IMR-90 (cell line): ENCODE measurements at regions not wholly inside any gene's neighbourhood (a gene's known extent, or its start where the extent isn't known, plus 50 kb on each side); places are given as distances from the start of the nearest gene placed in this dataset.

Source experiments
- ATAC-seq: fragments of 200-7000 bp; cut with Tn5 transposase; 2 replicates; pipeline ENCODE4 v1.9.1; 2020; ENCODE audit warnings: low read depth, mild to moderate bottlenecking, moderate library complexity
- BruUV-seq: library from RNA; stranded (reverse); fragments of 400-500 nt; replicated peaks from 2 replicates; lab custom pipeline; 2021; lab: Mats Ljungman, UMichigan
- CTCF ChIA-PET: fragments of 300-600 bp; formaldehyde crosslinking; extraction: SDS; loops from one replicate; lab custom pipeline; 2021; ENCODE audit warnings: antibody characterized with exemption; lab: Yijun Ruan, JAX
- POLR2A ChIA-PET: fragments of 300-600 bp; sonication (Branson Sonifier 250); formaldehyde crosslinking; loops from one replicate; lab custom pipeline; 2022; ENCODE audit warnings: antibody characterized with exemption; ENCODE audit not compliant: unreplicated experiment; lab: Charles Lee
- DNase-seq: peaks from one replicate; pipeline ENCODE4 v3.0.0; 2013
- H2AFZ ChIP-seq: replicated peaks from 2 replicates; pipeline ENCODE3; 2013; ENCODE audit warnings: low read length, mild to moderate bottlenecking; ENCODE audit not compliant: poor library complexity
- H2AK5ac ChIP-seq: 2 replicates; pipeline ENCODE4 v1.6.1; 2013; ENCODE audit warnings: low read depth, low read length, inconsistent platforms
- H2AK9ac ChIP-seq: replicated peaks from 2 replicates; pipeline ENCODE3; 2013; ENCODE audit warnings: mild to moderate bottlenecking, low read depth, low read length, moderate library complexity; ENCODE audit not compliant: poor library complexity
- H2BK120ac ChIP-seq: 2 replicates; pipeline ENCODE4 v1.6.1; 2013; ENCODE audit warnings: low read depth, low read length, inconsistent platforms
- H2BK15ac ChIP-seq: 3 replicates; pipeline ENCODE4 v1.6.1; 2013; ENCODE audit warnings: low read depth, low read length, inconsistent platforms
- H2BK20ac ChIP-seq: 2 replicates; pipeline ENCODE4 v1.6.1; 2013; ENCODE audit warnings: low read depth, mild to moderate bottlenecking, inconsistent platforms, low read length, moderate library complexity
- H2BK5ac ChIP-seq: 2 replicates; pipeline ENCODE4 v1.6.1; 2013; ENCODE audit warnings: mild to moderate bottlenecking, low read depth, low read length, inconsistent platforms; ENCODE audit not compliant: poor library complexity, severe bottlenecking
- H3K14ac ChIP-seq: replicated peaks from 2 replicates; pipeline ENCODE4 v1.6.1; 2013; ENCODE audit warnings: low read depth, low read length, inconsistent platforms
- H3K18ac ChIP-seq: 2 replicates; pipeline ENCODE4 v1.6.1; 2013; ENCODE audit warnings: low read depth, low read length, control low read depth
- H3K23ac ChIP-seq: 2 replicates; pipeline ENCODE4 v1.6.1; 2013; ENCODE audit warnings: low read depth, low read length, inconsistent platforms
- H3K27ac ChIP-seq: 2 replicates; pipeline ENCODE4 v1.5.1; 2013; ENCODE audit warnings: mild to moderate bottlenecking, control low read depth, low read length; ENCODE audit not compliant: insufficient read depth
- H3K27me3 ChIP-seq: 2 replicates; pipeline ENCODE4 v1.6.1; 2013; ENCODE audit warnings: low read length; ENCODE audit not compliant: control insufficient read depth, insufficient read depth
- H3K36me3 ChIP-seq: 2 replicates; pipeline ENCODE4 v1.6.1; 2013; ENCODE audit warnings: low read length, mixed read lengths; ENCODE audit not compliant: control insufficient read depth, insufficient read depth
- H3K4ac ChIP-seq: 2 replicates; pipeline ENCODE4 v1.6.1; 2013; ENCODE audit warnings: low read depth, low read length, inconsistent platforms
- H3K4me1 ChIP-seq: 2 replicates; pipeline ENCODE4 v1.6.1; 2013; ENCODE audit warnings: low read length, mixed read lengths; ENCODE audit not compliant: control insufficient read depth, insufficient read depth
- H3K4me2 ChIP-seq: 2 replicates; pipeline ENCODE4 v1.6.1; 2013; ENCODE audit warnings: low read depth, mild to moderate bottlenecking, control low read depth, low read length, moderate library complexity
- H3K4me3 ChIP-seq: 2 replicates; pipeline ENCODE4 v1.5.1; 2013; ENCODE audit warnings: low read depth, mild to moderate bottlenecking, control low read depth, low read length, moderate library complexity; ENCODE audit not compliant: insufficient read depth
- H3K56ac ChIP-seq: 2 replicates; pipeline ENCODE4 v1.6.1; 2013; ENCODE audit warnings: low read length, inconsistent platforms; ENCODE audit not compliant: insufficient read depth; ENCODE audit errors: extremely low read depth
- H3K79me1 ChIP-seq, 2 experiments: 2 replicates each; pipeline ENCODE4 v1.6.1; 2013; ENCODE audit warnings: low read length in 2 of 2, inconsistent platforms in 1 of 2, low read depth in 1 of 2
- H3K9ac ChIP-seq: 2 replicates; pipeline ENCODE4 v1.6.1; 2013; ENCODE audit warnings: low read depth, low read length, control low read depth
- H3K9me1 ChIP-seq: 2 replicates; pipeline ENCODE4 v1.6.1; 2013; ENCODE audit warnings: low read length, inconsistent platforms; ENCODE audit not compliant: insufficient read depth
- H3K9me3 ChIP-seq: 2 replicates; pipeline ENCODE4 v1.6.1; 2013; ENCODE audit warnings: low read length; ENCODE audit not compliant: control insufficient read depth, insufficient read depth
- H4K20me1 ChIP-seq: 2 replicates; pipeline ENCODE4 v1.6.1; 2013; ENCODE audit warnings: low read length, inconsistent platforms; ENCODE audit not compliant: insufficient read depth
- H4K5ac ChIP-seq: 2 replicates; pipeline ENCODE4 v1.6.1; 2013; ENCODE audit warnings: mild to moderate bottlenecking, low read depth, low read length, control low read depth
- H4K8ac ChIP-seq, 2 experiments: 2 replicates each; pipeline ENCODE4 v1.6.1; 2013; ENCODE audit warnings: low read depth in 2 of 2, low read length in 2 of 2, control low read depth in 1 of 2, inconsistent platforms in 1 of 2
- H4K91ac ChIP-seq: 2 replicates; pipeline ENCODE4 v1.6.1; 2013; ENCODE audit warnings: low read depth, low read length, inconsistent platforms; ENCODE audit not compliant: insufficient read depth
- BHLHE40 ChIP-seq: fragments of 150-350 bp; IDR thresholded peaks from 2 replicates; pipeline ENCODE4 v1.6.1; 2016; ENCODE audit warnings: mild to moderate bottlenecking, low read depth, low read length
- CEBPB ChIP-seq: IDR thresholded peaks from 2 replicates; pipeline ENCODE4 v1.6.1; 2012; ENCODE audit warnings: low read depth, low read length, improper control_type of control experiment
- CHD1 ChIP-seq: IDR thresholded peaks from 2 replicates; pipeline ENCODE4 v1.6.1; 2012; ENCODE audit warnings: low read depth, low read length, improper control_type of control experiment
- ELK1 ChIP-seq: fragments of 150-350 bp; IDR thresholded peaks from 2 replicates; pipeline ENCODE4 v1.6.1; 2016; ENCODE audit warnings: low read depth, mild to moderate bottlenecking, low read length, moderate library complexity, borderline replicate concordance
- FOS ChIP-seq: fragments of 150-350 bp; IDR thresholded peaks from 2 replicates; pipeline ENCODE4 v1.6.1; 2016; ENCODE audit warnings: low read depth, low read length
- MAFK ChIP-seq: IDR thresholded peaks from 2 replicates; pipeline ENCODE4 v1.6.1; 2012; ENCODE audit warnings: low read depth, low read length, improper control_type of control experiment
- NFE2L2 ChIP-seq: fragments of 150-350 bp; IDR thresholded peaks from 2 replicates; pipeline ENCODE4 v1.6.1; 2016; ENCODE audit warnings: low read depth, mild to moderate bottlenecking, low read length
- RCOR1 ChIP-seq: IDR thresholded peaks from 2 replicates; pipeline ENCODE4 v1.6.1; 2012; ENCODE audit warnings: mild to moderate bottlenecking, low read length, improper control_type of control experiment; ENCODE audit not compliant: insufficient replicate concordance
- RFX5 ChIP-seq: IDR thresholded peaks from 2 replicates; pipeline ENCODE4 v1.8.0; 2012; ENCODE audit warnings: low read depth, mild to moderate bottlenecking, low read length, moderate library complexity
- SMC3 ChIP-seq: fragments of 150-350 bp; IDR thresholded peaks from 2 replicates; pipeline ENCODE4 v1.6.1; 2016; ENCODE audit warnings: low read depth, mild to moderate bottlenecking, antibody characterized with exemption, low read length, moderate library complexity
- USF2 ChIP-seq: fragments of 150-350 bp; IDR thresholded peaks from 2 replicates; pipeline ENCODE4 v1.6.1; 2017; ENCODE audit warnings: mild to moderate bottlenecking, antibody characterized with exemption, low read length, low read depth
- WGBS, 2 experiments: methylation state at CpG; one replicate each; pipeline versions ENCODE4 v1.1.5 to v1.1.7; 2013; ENCODE audit warnings: missing lambda C conversion rate in 2 of 2; ENCODE audit not compliant: insufficient read length in 1 of 2; ENCODE audit errors: extremely low coverage in 2 of 2; 5-methylcytosine and 5-hydroxymethylcytosine counted together
- dilution Hi-C: fragments of 300-500 bp; cut with HindIII; formaldehyde crosslinking; loops from one replicate; pipeline ENCODE4 v1.14.3; 2018; ENCODE audit warnings: low sequenced_read_pairs; ENCODE audit not compliant: unreplicated experiment
- in situ Hi-C: fragments of 300-500 bp; cut with MboI; formaldehyde crosslinking; loops from 3 replicates; pipeline ENCODE4 v1.14.3; 2019; ENCODE audit warnings: low sequenced_read_pairs, inconsistent platforms, mixed read lengths
- intact Hi-C: fragments of 100-400 bp; cut with micrococcal nuclease; formaldehyde crosslinking; loops from 2 replicates; pipeline ENCODE4 v1.10.0; 2022

DNA sequence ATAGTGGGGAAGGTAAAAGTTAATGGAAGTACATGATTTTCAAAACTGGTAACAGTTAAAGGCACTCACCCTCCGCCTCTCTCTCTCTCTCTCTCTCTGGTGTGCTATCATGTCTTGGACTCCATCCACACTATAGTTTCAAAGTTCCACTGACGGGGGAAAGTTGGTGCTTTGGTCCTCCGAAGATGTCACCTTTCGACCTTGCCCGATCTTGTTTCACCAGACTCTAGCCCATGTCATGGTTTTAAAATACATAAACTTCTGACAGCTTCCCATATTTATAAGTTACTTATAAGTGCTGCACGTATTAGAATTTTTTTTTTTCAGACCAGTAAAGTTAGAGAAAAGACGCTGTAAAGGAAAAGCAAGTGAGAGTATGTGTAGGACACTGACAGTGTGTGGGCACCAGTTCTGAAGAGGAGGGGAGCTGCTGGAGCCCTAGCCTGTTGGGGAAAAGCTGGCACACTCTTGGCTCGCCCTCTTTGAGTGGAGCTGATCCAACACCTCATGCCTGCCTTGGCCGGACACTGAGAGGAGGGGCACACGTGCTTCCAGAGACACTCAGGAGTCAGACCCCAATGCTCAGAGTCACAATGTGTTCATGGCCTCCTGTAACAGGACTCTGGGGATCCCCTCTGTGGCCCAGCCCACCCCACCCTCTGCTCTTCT, 200.5 kb upstream of the TPM1 start (continued):
- no peak for TF ChIP-seq FOS

GRCh38 chr15:62843311-62843710, 199.2 kb upstream of the TPM1 start:
- ChIA-PET POLR2A (no interaction called here), CTCF (no interaction called here)
- Histone ChIP-seq H3K4me1 (peaks cover 4% of the 10 kb centered on the region; the same call in 1 of the 2 replicates), H2BK5ac (no peak overlapping the region), H3K23ac (no peak overlapping the region), H3K18ac (no peak overlapping the region), H3K4ac (no peak overlapping the region), H3K4me3 (no peak overlapping the region), H3K56ac (no peak overlapping the region), H2AK5ac (no peak overlapping the region), H3K36me3 (peaks cover 8% of the 10 kb centered on the region; the same call in 1 of the 2 replicates), H3K4me2 (no peak overlapping the region), H3K79me1 (peaks cover 0 to 3% of the 10 kb centered on the region in 2 experiments; a peak in 1 of 4 replicates), H4K91ac (no peak overlapping the region), H2BK120ac (no peak overlapping the region), H2AK9ac (no peak overlapping the region), H2BK15ac (no peak overlapping the region), H3K9ac (no peak overlapping the region), H4K20me1 (no peaks in the 10 kb centered on the region), H4K5ac (no peak overlapping the region), H3K27me3 (no peaks in the 10 kb centered on the region), H4K8ac (no peak overlapping the region), H3K14ac (no peak overlapping the region), H2BK20ac (no peak overlapping the region), H2AFZ (no peak overlapping the region), H3K27ac (no peak overlapping the region), H3K9me1 (peaks cover 5% of the 10 kb centered on the region), H3K9me3 (no peaks in the 10 kb centered on the region)
- ATAC-seq (no peak), DNase-seq (no peak)
- no TSS peak for BruUV-seq
- 91% methylated on average over 4 of the region's 5 CpGs; no CpG with 5 or more reads in 1 of the 2 experiments for WGBS, 2 experiments
- dilution Hi-C loops = no loop called here
- intact Hi-C loops = no loop called here
- in situ Hi-C loops = no loop called here
- TF ChIP-seq CEBPB (no peak), NFE2L2 (no peak), MAFK (no peak), RCOR1 (no peak), SMC3 (no peak), CHD1 (no peak), BHLHE40 (no peak), USF2 (no peak), RFX5 (no peak), ELK1 (no peak)
